OCI-LY7 (cell line): ENCODE measurements at regions not wholly inside any gene's neighbourhood (a gene's known extent, or its start where the extent isn't known, plus 50 kb on each side); places are given as distances from the start of the nearest gene placed in this dataset.

ENCODE experiments used
- BruUV-seq: library from RNA; stranded (reverse); fragments of 400-500 nt; replicated peaks from 2 replicates; lab custom pipeline; 2021; lab: Mats Ljungman, UMichigan
- CTCF ChIA-PET: fragments of 300-600 bp; sonication (Branson Sonifier 250); formaldehyde crosslinking; loops from one replicate; lab custom pipeline; 2022; ENCODE audit warnings: antibody characterized with exemption; ENCODE audit not compliant: unreplicated experiment; lab: Charles Lee
- POLR2A ChIA-PET: fragments of 300-600 bp; sonication (Branson Sonifier 250); formaldehyde crosslinking; loops from one replicate; lab custom pipeline; 2022; ENCODE audit warnings: antibody characterized with exemption; lab: Charles Lee
- DNase-seq: peaks from one replicate; pipeline ENCODE4 v3.0.0-alpha.2; 2015; ENCODE audit warnings: low spot score
- H2AFZ ChIP-seq: fragments of 200-600 bp; sonication (generic), shearing (Covaris generic); 2 replicates; pipeline ENCODE4 v1.6.1; 2014; ENCODE audit warnings: mild to moderate bottlenecking, antibody characterized with exemption, low read length, moderate library complexity
- H3K27ac ChIP-seq: fragments of 200-600 bp; sonication (generic); 2 replicates; pipeline ENCODE4 v1.5.1; 2014; ENCODE audit warnings: mixed run types, low read depth, mild to moderate bottlenecking, moderate library complexity, low read length, inconsistent platforms; ENCODE audit not compliant: poor library complexity, severe bottlenecking
- H3K36me3 ChIP-seq: fragments of 200-600 bp; sonication (generic); 2 replicates; pipeline ENCODE4 v1.6.1; 2014; ENCODE audit warnings: mild to moderate bottlenecking, antibody characterized with exemption, low read length, moderate library complexity, mixed read lengths; ENCODE audit not compliant: insufficient read depth
- H3K4me1 ChIP-seq: fragments of 200-600 bp; sonication (generic); 2 replicates; pipeline ENCODE4 v1.5.1; 2014; ENCODE audit warnings: mild to moderate bottlenecking, low read length; ENCODE audit not compliant: insufficient read depth, poor library complexity, severe bottlenecking
- H3K4me2 ChIP-seq: fragments of 200-600 bp; sonication (generic); 2 replicates; pipeline ENCODE4 v1.6.1; 2014; ENCODE audit warnings: mild to moderate bottlenecking, low read length
- H3K4me3 ChIP-seq: fragments of 200-600 bp; sonication (generic); 2 replicates; pipeline ENCODE4 v1.5.1; 2014; ENCODE audit warnings: mild to moderate bottlenecking, low read depth, low read length; ENCODE audit not compliant: poor library complexity, severe bottlenecking
- H3K79me2 ChIP-seq: fragments of 200-600 bp; sonication (generic); 2 replicates; pipeline ENCODE4 v1.6.1; 2016; ENCODE audit warnings: low read depth, mild to moderate bottlenecking, low read length, moderate library complexity, mixed read lengths; ENCODE audit not compliant: insufficient read depth
- H3K9me2 ChIP-seq: fragments of 200-600 bp; sonication (generic); 2 replicates; pipeline ENCODE4 v1.6.1; 2016; ENCODE audit warnings: mild to moderate bottlenecking, low read length, mixed read lengths; ENCODE audit not compliant: insufficient read depth
- H3K9me3 ChIP-seq: fragments of 200-600 bp; sonication (generic); 2 replicates; pipeline ENCODE4 v1.6.1; 2014; ENCODE audit warnings: mild to moderate bottlenecking, mixed run types, low read length, mixed read lengths
- H4K20me1 ChIP-seq: fragments of 200-600 bp; sonication (generic); 2 replicates; pipeline ENCODE4 v1.6.1; 2014; ENCODE audit warnings: mild to moderate bottlenecking, antibody characterized with exemption, low read length, moderate library complexity, mixed read lengths; ENCODE audit not compliant: insufficient read depth
- CTCF ChIP-seq: fragments of 200-600 bp; sonication (generic); conservative IDR thresholded peaks from 2 replicates; pipeline ENCODE4 v1.5.1; 2014; ENCODE audit warnings: mild to moderate bottlenecking, antibody characterized with exemption, low read length, moderate library complexity, mixed read lengths
- EZH2phosphoT487 ChIP-seq: fragments of 200-600 bp; sonication (generic); IDR thresholded peaks from 2 replicates; pipeline ENCODE4 v1.6.1; 2018; ENCODE audit warnings: low read depth, borderline replicate concordance, mild to moderate bottlenecking, mixed run types, antibody characterized with exemption, low read length, moderate library complexity, mixed read lengths
- intact Hi-C: fragments of 100-400 bp; cut with micrococcal nuclease; formaldehyde crosslinking; loops from one replicate; pipeline ENCODE4 v1.10.0; 2022; ENCODE audit not compliant: unreplicated experiment

GRCh38 chr22:48565901-48566501, 1261.7 kb downstream of the BRD1 start:
- ChIA-PET POLR2A (no interaction called here), CTCF (no interaction called here)
- DNase-seq: no peak
- no peak overlapping the region for H3K27ac ChIP-seq
- no peaks in the 10 kb centered on the region for H3K4me1 ChIP-seq
- no peak overlapping the region for H2AFZ ChIP-seq
- H3K4me3 ChIP-seq: no peak overlapping the region
- H3K9me2 ChIP-seq: no peaks in the 10 kb centered on the region
- H3K36me3 ChIP-seq: no peaks in the 10 kb centered on the region
- intact Hi-C loops: no loop called here
- no peak overlapping the region for H3K4me2 ChIP-seq
- H3K9me3 ChIP-seq: peaks cover 10% of the 10 kb centered on the region; the same call in 1 of the 2 replicates
- TF ChIP-seq CTCF (no peak), EZH2phosphoT487 (no peak)
- BruUV-seq: no TSS peak
- H4K20me1 ChIP-seq: no peaks in the 10 kb centered on the region
- no peaks in the 10 kb centered on the region for H3K79me2 ChIP-seq

- H3K79me2 ChIP-seq: no peaks in the 10 kb centered on the region
- no TSS peak for BruUV-seq
- no peak overlapping the region for H3K4me2 ChIP-seq
- no peak for DNase-seq
- H4K20me1 ChIP-seq: no peaks in the 10 kb centered on the region
- no peak for TF ChIP-seq EZH2phosphoT487
- no peak for TF ChIP-seq CTCF
- H3K36me3 ChIP-seq: no peaks in the 10 kb centered on the region
- H2AFZ ChIP-seq: no peak overlapping the region
- ChIA-PET CTCF (no interaction called here), POLR2A (no interaction called here)
- intact Hi-C loops: no loop called here
- H3K4me1 ChIP-seq: no peaks in the 10 kb centered on the region
- H3K27ac ChIP-seq: no peak overlapping the region
- no peaks in the 10 kb centered on the region for H3K9me2 ChIP-seq
- no peak overlapping the region for H3K4me3 ChIP-seq
- peaks cover under 1% of the 10 kb centered on the region; the same call in 1 of the 2 replicates for H3K9me3 ChIP-seq
Measured at GRCh38 chr22:48564995-48565394, 1262.7 kb downstream of the BRD1 start.

GRCh38 chr22:48563966-48564330, 1263.7 kb downstream of the BRD1 start:
- no peak for DNase-seq
- H3K4me1 ChIP-seq: no peaks in the 10 kb centered on the region
- H3K4me2 ChIP-seq: no peak overlapping the region
- ChIA-PET CTCF (no interaction called here), POLR2A (no interaction called here)
- H3K9me3 ChIP-seq: no peaks in the 10 kb centered on the region
- no peaks in the 10 kb centered on the region for H3K9me2 ChIP-seq
- no TSS peak for BruUV-seq
- intact Hi-C loops: no loop called here
- no peaks in the 10 kb centered on the region for H4K20me1 ChIP-seq
- H3K79me2 ChIP-seq: no peaks in the 10 kb centered on the region
- no peak overlapping the region for H3K4me3 ChIP-seq
- TF ChIP-seq EZH2phosphoT487 (no peak), CTCF (no peak)
- H3K27ac ChIP-seq: no peak overlapping the region
- H2AFZ ChIP-seq: no peak overlapping the region
- no peaks in the 10 kb centered on the region for H3K36me3 ChIP-seq
